HCT116 (cell line): ENCODE measurements at regions not wholly inside any gene's neighbourhood (a gene's known extent, or its start where the extent isn't known, plus 50 kb on each side); places are given as distances from the start of the nearest gene placed in this dataset.
"Not testable (repeated sequence)": the region's sequence is repeated elsewhere in the genome, so short reads cannot be mapped to it uniquely, and the experiment has no call there.

Experiments used
- ATAC-seq: fragments of 200-7000 bp; cut with Tn5 transposase; 2 replicates; pipeline ENCODE4 v1.9.1; 2020; ENCODE audit warnings: mild to moderate bottlenecking, moderate library complexity
- BruUV-seq: library from RNA; stranded (reverse); fragments of 400-500 nt; replicated peaks from 2 replicates; lab custom pipeline; 2021; lab: Mats Ljungman, UMichigan
- CTCF ChIA-PET: fragments of 300-600 bp; sonication (Branson Sonifier 250); formaldehyde crosslinking; loops from one replicate; lab custom pipeline; 2021; ENCODE audit warnings: antibody characterized with exemption; lab: Charles Lee
- POLR2A ChIA-PET: fragments of 300-600, 350-600 bp; sonication (Branson Sonifier 250); formaldehyde crosslinking; loops from one replicate; lab custom pipeline; 2021; ENCODE audit warnings: antibody characterized with exemption; lab: Charles Lee
- RAD21 ChIA-PET, 2 experiments: fragments of 300-600 bp; sonication (Branson Sonifier 250); formaldehyde crosslinking; loops; one replicate each; lab custom pipeline; 2023; ENCODE audit warnings: low total read pairs in 2 of 2; ENCODE audit not compliant: uncharacterized antibody in 2 of 2, unreplicated experiment in 2 of 2, low non-redundant PET in 1 of 2; lab: Charles Lee
- DNase-seq: peaks from one replicate; pipeline ENCODE4 v3.0.0-alpha.2; 2010; ENCODE audit warnings: low read depth, low spot score
- H2AFZ ChIP-seq: fragments of 200-600 bp; shearing (Covaris generic), sonication (generic); 2 replicates; pipeline ENCODE4 v1.6.1; 2017; ENCODE audit warnings: low read depth, mixed run types, mixed read lengths, antibody characterized with exemption, low read length; ENCODE audit not compliant: poor library complexity, severe bottlenecking
- H3K27ac ChIP-seq: 2 replicates; pipeline ENCODE4 v1.5.1; 2012; ENCODE audit warnings: low read depth, low read length
- H3K27me3 ChIP-seq: fragments of 200-600 bp; sonication (generic); 2 replicates; pipeline ENCODE4 v1.6.1; 2016; ENCODE audit warnings: mixed run types, low read length, mixed read lengths; ENCODE audit not compliant: insufficient read depth
- H3K36me3 ChIP-seq, 2 experiments: fragments of 200-500 bp in 1 of 2; fragments of 200-600 bp in 1 of 2; sonication (Bioruptor generic) in 1 of 2; sonication (generic) in 1 of 2; 2 replicates each; pipeline versions ENCODE4 v1.5.1 to v1.6.1; 2014 to 2016; ENCODE audit warnings: low read length in 2 of 2, inconsistent platforms in 1 of 2, mixed read lengths in 1 of 2, mixed run types in 1 of 2; ENCODE audit not compliant: insufficient read depth in 2 of 2, control insufficient read depth in 1 of 2
- H3K4me1 ChIP-seq, 2 experiments: fragments of 200-600 bp in 1 of 2; sonication (generic) in 1 of 2; 2 replicates each; pipeline versions ENCODE4 v1.5.1 to v1.6.1; 2012 to 2017; ENCODE audit warnings: low read length in 2 of 2, inconsistent platforms in 1 of 2, mild to moderate bottlenecking in 1 of 2, mixed read lengths in 1 of 2, mixed run types in 1 of 2, moderate library complexity in 1 of 2; ENCODE audit not compliant: insufficient read depth in 2 of 2, control insufficient read depth in 1 of 2
- H3K4me2 ChIP-seq: fragments of 200-600 bp; sonication (generic); 2 replicates; pipeline ENCODE4 v1.6.1; 2017; ENCODE audit warnings: mixed run types, low read length, mixed read lengths
- H3K4me3 ChIP-seq, 2 experiments: fragments of 200-600 bp in 1 of 2; sonication (generic) in 1 of 2; replicated peaks in 1 of 2; 2 replicates each; pipeline ENCODE4 v1.5.1; 2011 to 2016; ENCODE audit warnings: low read length in 2 of 2, control low read depth in 1 of 2, low read depth in 1 of 2, mild to moderate bottlenecking in 1 of 2, mixed read lengths in 1 of 2, mixed run types in 1 of 2
- H3K79me2 ChIP-seq: fragments of 200-600 bp; sonication (generic); 2 replicates; pipeline ENCODE4 v1.6.1; 2017; ENCODE audit warnings: mild to moderate bottlenecking, mixed run types, low read length, moderate library complexity, mixed read lengths; ENCODE audit not compliant: insufficient read depth
- H3K9ac ChIP-seq: fragments of 200-600 bp; sonication (generic); 2 replicates; pipeline ENCODE4 v1.6.1; 2016; ENCODE audit warnings: low read length, mixed read lengths
- H3K9me2 ChIP-seq: fragments of 200-600 bp; sonication (generic), shearing (Covaris generic); 2 replicates; pipeline ENCODE4 v1.6.1; 2017; ENCODE audit warnings: mixed run types, mild to moderate bottlenecking, moderate library complexity; ENCODE audit not compliant: insufficient read depth
- H3K9me3 ChIP-seq, 2 experiments: fragments of 200-500 bp in 1 of 2; fragments of 200-600 bp in 1 of 2; sonication (Bioruptor generic) in 1 of 2; sonication (generic) in 1 of 2; 2 replicates each; pipeline ENCODE4 v1.6.1; 2014 to 2017; ENCODE audit warnings: low read length in 2 of 2, mixed read lengths in 2 of 2, inconsistent platforms in 1 of 2, low read depth in 1 of 2, mild to moderate bottlenecking in 1 of 2, mixed run types in 1 of 2, moderate library complexity in 1 of 2; ENCODE audit not compliant: control insufficient read depth in 1 of 2, insufficient read depth in 1 of 2
- H4K20me1 ChIP-seq: fragments of 200-600 bp; sonication (generic), shearing (Covaris generic); 2 replicates; pipeline ENCODE4 v1.6.1; 2017; ENCODE audit warnings: mixed run types, mild to moderate bottlenecking, moderate library complexity; ENCODE audit not compliant: insufficient read depth
- CEBPB ChIP-seq: IDR thresholded peaks from 2 replicates; pipeline ENCODE4 v1.6.1; 2012; ENCODE audit warnings: low read depth
- CTCF ChIP-seq, 3 experiments: fragments of 200-600 bp in 1 of 3; sonication (generic) in 1 of 3; IDR thresholded peaks in 2 of 3; conservative IDR thresholded peaks in 1 of 3; 2 replicates each; pipeline ENCODE4 v1.5.1; 2012 to 2017; ENCODE audit warnings: low read depth in 2 of 3, low read length in 2 of 3, antibody characterized with exemption in 1 of 3, borderline replicate concordance in 1 of 3, control low read depth in 1 of 3, mild to moderate bottlenecking in 1 of 3, mixed read lengths in 1 of 3, mixed run types in 1 of 3, moderate library complexity in 1 of 3; ENCODE audit not compliant: insufficient read depth in 1 of 3
- EZH2 ChIP-seq: fragments of 200-600 bp; sonication (generic); IDR thresholded peaks from 2 replicates; pipeline ENCODE4 v1.6.1; 2017; ENCODE audit warnings: antibody characterized with exemption, mixed run types
- JUND ChIP-seq: IDR thresholded peaks from 2 replicates; pipeline ENCODE4 v1.6.1; 2012
- POLR2AphosphoS5 ChIP-seq: IDR thresholded peaks from 2 replicates; pipeline ENCODE4 v1.6.1; 2011; ENCODE audit warnings: mild to moderate bottlenecking, low read depth, low read length, moderate library complexity
- REST ChIP-seq: IDR thresholded peaks from 2 replicates; pipeline ENCODE4 v1.6.1; 2012; ENCODE audit warnings: low read depth
- SP1 ChIP-seq: IDR thresholded peaks from 2 replicates; pipeline ENCODE4 v1.6.1; 2012; ENCODE audit warnings: low read depth
- ZBTB33 ChIP-seq: IDR thresholded peaks from 2 replicates; pipeline ENCODE4 v1.6.1; 2011; ENCODE audit warnings: mild to moderate bottlenecking, low read length, moderate library complexity; ENCODE audit not compliant: insufficient replicate concordance; ENCODE audit errors: extremely low read depth
- ZFX ChIP-seq: fragments of 450-650 bp; IDR thresholded peaks from 2 replicates; pipeline ENCODE4 v1.6.1; 2017
- ZNF274 ChIP-seq: fragments of 200-500 bp; sonication (Bioruptor generic); IDR thresholded peaks from 2 replicates; pipeline ENCODE4 v1.6.1; 2014; ENCODE audit warnings: mild to moderate bottlenecking, low read depth, low read length, inconsistent platforms
- intact Hi-C: fragments of 100-400 bp; cut with micrococcal nuclease; formaldehyde crosslinking; loops from 2 replicates; pipeline ENCODE4 v1.10.0; 2022

GRCh38 chr7:24629958-24630357, 56.7 kb downstream of the PALS2 start:
- BruUV-seq, CTCF ChIA-PET, H3K27me3 ChIP-seq, H3K27ac ChIP-seq, H3K79me2 ChIP-seq, RAD21 ChIA-PET, POLR2A ChIA-PET, H3K4me3 ChIP-seq, H3K4me1 ChIP-seq, intact Hi-C loops, ATAC-seq, H4K20me1 ChIP-seq, H3K4me2 ChIP-seq, H2AFZ ChIP-seq, H3K36me3 ChIP-seq, H3K9me3 ChIP-seq, H3K9ac ChIP-seq, DNase-seq, H3K9me2 ChIP-seq: not testable (repeated sequence)

GRCh38 chr7:24630596-24630995, 57.3 kb downstream of the PALS2 start:
- H3K9me2 ChIP-seq = no peaks in the 10 kb centered on the region
- H3K4me2 ChIP-seq = no peak overlapping the region
- DNase-seq (no peak), ATAC-seq (no peak)
- no peak overlapping the region for H3K27ac ChIP-seq
- ChIA-PET POLR2A (no interaction called here), RAD21 (no interaction called here), CTCF (no interaction called here)
- H3K4me1 ChIP-seq = no peaks in the 10 kb centered on the region
- TF ChIP-seq ZBTB33 (no peak), SP1 (no peak), ZNF274 (no peak), REST (no peak), POLR2AphosphoS5 (no peak), JUND (no peak), CTCF (IDR thresholded peaks at IDR 0.05 in 2 of 3, conservative IDR thresholded peaks at IDR 0.05 in 1 of 3; ENCODE audit: borderline replicate concordance in 1 of 3, insufficient read depth in 1 of 3, low read depth in 2 of 3, low read length in 2 of 3) (no peak), CEBPB (no peak), EZH2 (no peak), ZFX (no peak)
- H3K4me3 ChIP-seq = no peak overlapping the region
- H3K9ac ChIP-seq = no peak overlapping the region
- no peak overlapping the region for H2AFZ ChIP-seq
- BruUV-seq = no TSS peak
- no peaks in the 10 kb centered on the region for H3K27me3 ChIP-seq
- no peaks in the 10 kb centered on the region for H3K9me3 ChIP-seq
- H3K79me2 ChIP-seq = no peaks in the 10 kb centered on the region
- H4K20me1 ChIP-seq = no peaks in the 10 kb centered on the region
- intact Hi-C loops = no loop called here
- H3K36me3 ChIP-seq = no peaks in the 10 kb centered on the region
